Cardiac fibroblast (primary cell): ENCODE measurements at regions not wholly inside any gene's neighbourhood (a gene's known extent, or its start where the extent isn't known, plus 50 kb on each side); places are given as distances from the start of the nearest gene placed in this dataset.

Experiments used
- DNase-seq, 2 donors: peaks; one replicate each; pipeline versions ENCODE4 v3.0.0 to v3.0.0-alpha.2; 2010; ENCODE audit warnings: low read depth in 2 of 2
- H3K4me3 ChIP-seq, 2 donors: replicated peaks in 1 of 2; 1 replicate in 1 of 2; 2 replicates in 1 of 2; pipeline ENCODE4 v1.5.1; 2011; ENCODE audit warnings: low read depth in 2 of 2, low read length in 2 of 2, mild to moderate bottlenecking in 2 of 2, moderate library complexity in 1 of 2
- TF ChIP-seq, protein P1 (sequence below): IDR thresholded peaks from one replicate; pipeline ENCODE4 v1.5.1; 2011; ENCODE audit warnings: low read depth, mild to moderate bottlenecking, low read length, inconsistent platforms

DNA sequence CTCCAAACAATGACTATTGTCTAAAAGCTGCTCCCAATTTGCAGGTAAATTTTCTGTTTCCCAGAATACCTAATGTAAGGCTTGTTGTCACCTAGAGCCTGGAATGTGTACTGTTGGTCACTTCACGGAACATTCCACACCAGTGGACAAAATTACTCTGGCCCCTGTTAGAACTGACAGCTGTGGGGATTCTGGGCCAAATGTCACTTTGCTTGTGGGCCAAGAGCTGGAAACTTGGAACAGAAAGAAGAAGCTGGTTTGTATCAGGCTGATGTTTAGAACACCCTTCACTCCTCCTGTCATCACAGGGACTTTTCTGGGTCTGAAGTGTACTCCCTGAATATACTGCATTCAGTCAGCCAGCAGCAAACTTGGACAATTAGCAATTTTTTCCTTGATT lies 495.6 kb upstream of the SYT4 start:
- TF ChIP-seq, protein P1, sequence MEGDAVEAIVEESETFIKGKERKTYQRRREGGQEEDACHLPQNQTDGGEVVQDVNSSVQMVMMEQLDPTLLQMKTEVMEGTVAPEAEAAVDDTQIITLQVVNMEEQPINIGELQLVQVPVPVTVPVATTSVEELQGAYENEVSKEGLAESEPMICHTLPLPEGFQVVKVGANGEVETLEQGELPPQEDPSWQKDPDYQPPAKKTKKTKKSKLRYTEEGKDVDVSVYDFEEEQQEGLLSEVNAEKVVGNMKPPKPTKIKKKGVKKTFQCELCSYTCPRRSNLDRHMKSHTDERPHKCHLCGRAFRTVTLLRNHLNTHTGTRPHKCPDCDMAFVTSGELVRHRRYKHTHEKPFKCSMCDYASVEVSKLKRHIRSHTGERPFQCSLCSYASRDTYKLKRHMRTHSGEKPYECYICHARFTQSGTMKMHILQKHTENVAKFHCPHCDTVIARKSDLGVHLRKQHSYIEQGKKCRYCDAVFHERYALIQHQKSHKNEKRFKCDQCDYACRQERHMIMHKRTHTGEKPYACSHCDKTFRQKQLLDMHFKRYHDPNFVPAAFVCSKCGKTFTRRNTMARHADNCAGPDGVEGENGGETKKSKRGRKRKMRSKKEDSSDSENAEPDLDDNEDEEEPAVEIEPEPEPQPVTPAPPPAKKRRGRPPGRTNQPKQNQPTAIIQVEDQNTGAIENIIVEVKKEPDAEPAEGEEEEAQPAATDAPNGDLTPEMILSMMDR: no peak
- peak in 1 of 2 donors; percentile 10 for DNase-seq
- no peak overlapping the region for H3K4me3 ChIP-seq

DNA sequence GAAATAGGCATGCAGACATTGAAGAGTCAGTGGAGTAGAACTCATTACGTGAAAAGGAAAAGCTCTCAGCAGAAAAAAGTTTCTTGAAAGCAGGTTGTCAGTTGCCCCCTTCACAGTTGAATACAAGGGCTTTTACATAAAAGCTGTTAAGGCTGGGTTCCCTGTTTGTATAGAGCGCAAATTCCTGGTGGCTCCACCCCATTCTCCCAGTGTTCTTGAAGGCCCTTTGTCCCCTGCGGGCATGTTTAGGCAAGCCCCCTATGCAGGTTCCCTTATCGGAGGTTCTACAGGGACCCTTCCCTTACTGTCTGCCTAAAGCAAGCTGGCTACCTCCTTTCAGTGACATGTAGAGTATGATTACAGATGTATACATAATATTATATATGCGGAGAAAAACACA lies 497.2 kb upstream of the SYT4 start:
- DNase-seq: no peak
- H3K4me3 ChIP-seq: no peak overlapping the region
- TF ChIP-seq, protein P1: no peak

DNA sequence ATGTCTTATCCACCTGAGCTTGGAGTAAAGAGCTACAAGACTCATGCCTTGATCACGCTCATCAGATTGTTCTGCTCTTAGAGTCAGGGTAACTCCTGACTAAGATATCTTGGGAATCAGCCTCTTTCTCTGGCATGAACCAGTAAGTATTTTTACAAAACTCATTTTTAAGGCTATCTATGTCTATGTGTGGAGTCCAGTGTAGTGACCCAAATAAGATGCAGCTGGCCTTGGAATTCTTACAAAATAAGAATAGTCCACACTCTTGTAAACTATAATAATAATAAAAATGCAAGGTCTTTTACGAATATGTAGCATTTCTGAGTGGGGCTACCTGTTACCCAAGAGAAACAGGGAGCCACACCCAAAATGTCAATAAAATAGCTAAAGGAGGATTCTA lies 498.3 kb upstream of the SYT4 start:
- no peak overlapping the region for H3K4me3 ChIP-seq
- TF ChIP-seq, protein P1: no peak
- DNase-seq: no peak

DNA sequence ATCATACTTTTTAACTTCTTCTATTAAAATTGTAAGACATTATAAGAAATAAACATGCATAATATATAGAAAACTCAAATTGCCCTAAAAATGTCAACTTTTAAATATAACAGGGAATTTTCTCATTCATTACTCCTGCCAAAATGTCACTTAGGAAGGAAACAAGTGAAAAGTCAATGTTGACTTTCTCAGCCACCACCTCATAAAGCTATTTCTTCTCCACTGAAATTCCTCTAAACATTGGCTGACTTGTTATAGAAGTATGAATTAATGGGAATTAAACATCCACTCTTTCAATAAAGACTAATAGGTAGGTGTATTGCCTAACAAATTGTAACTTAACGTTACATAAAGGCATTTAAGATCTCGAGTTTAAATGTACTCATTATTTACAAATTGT lies 499.7 kb upstream of the SYT4 start:
- TF ChIP-seq, protein P1: no peak
- H3K4me3 ChIP-seq: no peak overlapping the region
- DNase-seq: no peak

DNA sequence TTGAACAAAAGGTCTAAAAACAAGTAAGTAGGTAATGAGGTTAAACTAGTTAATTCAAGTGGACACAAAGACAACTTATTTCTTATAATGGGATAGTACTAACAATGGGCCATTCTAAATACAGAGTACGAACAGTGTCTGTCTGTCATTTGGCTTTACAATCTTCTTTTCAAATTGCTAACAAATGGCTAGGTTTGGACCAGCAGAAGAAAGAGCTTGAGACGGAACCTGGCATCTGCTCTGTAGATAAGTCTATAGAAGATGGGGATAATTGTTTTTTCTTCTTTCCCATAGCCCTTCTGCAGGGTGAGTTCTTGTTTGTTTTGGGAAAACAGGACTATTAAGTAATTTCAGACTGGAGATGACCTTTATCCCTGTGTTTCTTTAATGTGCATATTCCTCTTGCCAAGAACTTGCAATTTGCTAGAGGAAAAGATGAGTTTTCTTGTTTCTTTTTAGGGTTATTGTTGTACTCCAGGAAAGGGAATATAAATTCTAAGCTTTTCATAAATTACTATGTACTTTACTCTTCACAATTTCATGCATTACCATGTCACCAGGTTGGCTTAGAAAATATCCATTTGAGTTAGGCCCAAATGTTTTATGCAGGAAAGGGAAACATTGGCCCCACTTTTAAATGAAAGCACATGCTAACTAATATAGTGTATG lies 500.5 kb upstream of the SYT4 start:
- DNase-seq: no peak
- no peak overlapping the region for H3K4me3 ChIP-seq
- TF ChIP-seq, protein P1: no peak

DNA sequence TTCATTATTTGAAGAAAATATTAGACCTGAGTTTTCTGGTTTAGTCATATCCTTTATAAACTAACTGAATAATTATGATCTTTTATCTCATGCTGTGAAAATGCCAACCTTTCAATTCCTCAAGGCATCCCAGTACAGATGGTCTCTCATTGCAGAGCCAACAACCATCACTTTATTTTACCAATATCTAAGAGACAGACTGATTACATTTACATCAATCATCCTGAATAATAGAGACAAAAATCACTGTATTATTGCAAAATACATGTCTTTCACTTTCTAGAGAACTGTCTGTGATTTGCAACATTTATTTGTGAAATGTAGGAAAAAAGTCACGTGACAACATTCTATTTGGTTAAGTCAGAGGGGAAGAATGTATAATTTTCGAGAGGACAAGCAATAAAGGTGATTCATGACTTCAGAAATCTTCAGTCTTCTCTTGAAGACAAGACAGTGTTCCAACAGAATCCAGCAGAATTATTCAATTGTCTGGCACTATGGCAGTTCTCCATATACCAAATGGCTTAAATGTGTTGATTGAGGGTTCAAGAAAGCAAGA lies 503.6 kb upstream of the SYT4 start:
- no peak overlapping the region for H3K4me3 ChIP-seq
- DNase-seq: peak; percentile 27 to 84
- TF ChIP-seq, protein P1: no peak

DNA sequence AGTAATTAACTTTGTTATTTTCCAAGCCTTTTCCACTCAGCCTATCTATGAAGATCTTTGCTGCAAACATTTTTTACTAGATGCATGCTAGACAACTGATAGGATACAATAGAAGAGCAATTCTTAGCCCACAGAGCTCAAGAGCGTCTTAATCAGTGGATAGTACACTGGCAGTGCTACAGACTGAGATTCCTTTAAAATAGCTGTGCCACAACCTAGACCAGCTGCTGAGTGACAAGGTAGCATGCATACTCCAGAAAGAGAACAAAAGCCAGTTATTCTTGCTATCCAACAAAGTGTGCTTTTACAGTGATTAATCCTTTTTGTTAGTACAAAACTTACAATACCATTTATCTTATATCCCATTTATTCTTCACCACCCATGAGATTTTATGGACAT lies 507.9 kb upstream of the SYT4 start:
- TF ChIP-seq, protein P1: no peak
- H3K4me3 ChIP-seq: no peak overlapping the region

More for the DNA sequence above, 507.9 kb upstream of the SYT4 start:
- no peak for DNase-seq
